GM12878 (cell line): ENCODE measurements at regions not wholly inside any gene's neighbourhood (a gene's known extent, or its start where the extent isn't known, plus 50 kb on each side); places are given as distances from the start of the nearest gene placed in this dataset.

Source experiments
- ATAC-seq: fragments of 200-7000 bp; cut with Tn5 transposase; 3 replicates; pipeline ENCODE4 v1.9.1; 2020; ENCODE audit warnings: mild to moderate bottlenecking, moderate library complexity
- BruUV-seq: library from RNA; stranded (reverse); fragments of 400-500 nt; replicated peaks from 2 replicates; lab custom pipeline; 2021; lab: Mats Ljungman, UMichigan
- CTCF ChIA-PET: fragments of 300-600 bp; sonication (Branson Sonifier 250); formaldehyde crosslinking; extraction: SDS; loops from one replicate; lab custom pipeline; 2021; ENCODE audit warnings: inconsistent platforms; lab: Yijun Ruan, JAX
- POLR2A ChIA-PET: fragments of 350-600 bp; formaldehyde crosslinking; extraction: SDS; loops from one replicate; lab custom pipeline; 2021; ENCODE audit warnings: inconsistent platforms; lab: Charles Lee
- RAD21 ChIA-PET: fragments of 300-600 bp; sonication (Branson Sonifier 250); formaldehyde crosslinking; loops from one replicate; lab custom pipeline; 2023; ENCODE audit warnings: antibody characterized with exemption; ENCODE audit not compliant: unreplicated experiment; lab: Charles Lee
- SMC1A ChIA-PET: fragments of 300-600 bp; sonication (Branson Sonifier 250); formaldehyde crosslinking; loops from one replicate; lab custom pipeline; 2023; ENCODE audit not compliant: unreplicated experiment, uncharacterized antibody; lab: Charles Lee
- DNase-seq: peaks from one replicate; pipeline ENCODE4 v3.0.0-alpha.2; 2011; ENCODE audit warnings: low read depth, low spot score
- FAIRE-seq: peaks from 3 replicates; lab custom pipeline; 2011; peaks lifted over from hg19 to GRCh38; lab: Jason Lieb, UNC
- H2AFZ ChIP-seq: 2 replicates; pipeline ENCODE4 v1.6.0; 2011; ENCODE audit warnings: low read depth, low read length, control low read depth; ENCODE audit not compliant: control insufficient read depth
- H3K27ac ChIP-seq: 2 replicates; pipeline ENCODE4 v1.5.1; 2011; ENCODE audit warnings: control low read depth; ENCODE audit not compliant: control insufficient read depth, insufficient read depth
- H3K27me3 ChIP-seq, 2 experiments: replicated peaks in 1 of 2; 2 replicates each; pipeline versions ENCODE4 v1.6.0 to v1.6.1; 2011; ENCODE audit warnings: low read length in 1 of 2; ENCODE audit not compliant: control insufficient read depth in 2 of 2, insufficient read depth in 2 of 2
- H3K36me3 ChIP-seq, 2 experiments: 2 replicates each; pipeline ENCODE4 v1.5.1; 2011; ENCODE audit warnings: low read length in 1 of 2; ENCODE audit not compliant: control insufficient read depth in 2 of 2, insufficient read depth in 2 of 2
- H3K4me1 ChIP-seq: 2 replicates; pipeline ENCODE4 v1.6.1; 2011; ENCODE audit warnings: mild to moderate bottlenecking, low read length, moderate library complexity, mixed read lengths; ENCODE audit not compliant: control insufficient read depth, insufficient read depth
- H3K4me2 ChIP-seq: 2 replicates; pipeline ENCODE4 v1.6.0; 2011; ENCODE audit warnings: control low read depth; ENCODE audit not compliant: control insufficient read depth, insufficient read depth
- H3K4me3 ChIP-seq: fragments of 200-600 bp; sonication (generic); 2 replicates; pipeline ENCODE4 v1.5.1; 2016
- H3K79me2 ChIP-seq: 2 replicates; pipeline ENCODE4 v1.6.0; 2011; ENCODE audit warnings: low read length; ENCODE audit not compliant: control insufficient read depth, insufficient read depth
- H3K9ac ChIP-seq: 2 replicates; pipeline ENCODE4 v1.8.0; 2011; ENCODE audit warnings: low read length, control low read depth, mixed read lengths; ENCODE audit not compliant: control insufficient read depth, insufficient read depth
- H3K9me3 ChIP-seq: replicated peaks from 3 replicates; pipeline ENCODE4 v1.5.1; 2011; ENCODE audit warnings: mild to moderate bottlenecking, low read length; ENCODE audit not compliant: control insufficient read depth, insufficient read depth
- H4K20me1 ChIP-seq: 2 replicates; pipeline ENCODE4 v1.6.0; 2011; ENCODE audit not compliant: control insufficient read depth, insufficient read depth
- BACH1 ChIP-seq: fragments of 450-650 bp; IDR thresholded peaks from 2 replicates; pipeline ENCODE4 v1.6.1; 2017; ENCODE audit warnings: mild to moderate bottlenecking, borderline replicate concordance
- CHD2 ChIP-seq: IDR thresholded peaks from 2 replicates; pipeline ENCODE4 v1.6.1; 2011; ENCODE audit warnings: low read depth, low read length, improper control_type of control experiment, borderline replicate concordance
- CREB1 ChIP-seq: IDR thresholded peaks from 2 replicates; pipeline ENCODE4 v1.6.1; 2012; ENCODE audit warnings: low read depth, mild to moderate bottlenecking, inconsistent platforms
- DPF2 ChIP-seq: fragments of 450-650 bp; IDR thresholded peaks from 2 replicates; pipeline ENCODE4 v1.6.1; 2017; ENCODE audit warnings: mild to moderate bottlenecking
- FOXM1 ChIP-seq: IDR thresholded peaks from 2 replicates; pipeline ENCODE4 v1.6.1; 2012; ENCODE audit warnings: low read depth, mild to moderate bottlenecking, inconsistent platforms, low read length, moderate library complexity
- MYC ChIP-seq: IDR thresholded peaks from 2 replicates; pipeline ENCODE4 v1.6.1; 2011; ENCODE audit warnings: mild to moderate bottlenecking, low read length, moderate library complexity, inconsistent platforms; ENCODE audit not compliant: insufficient read depth, insufficient replicate concordance, insufficient read length, severe bottlenecking
- NRF1 ChIP-seq: conservative IDR thresholded peaks from 2 replicates; pipeline ENCODE4 v1.6.1; 2011; ENCODE audit warnings: mild to moderate bottlenecking, low read depth, low read length, improper control_type of control experiment
- PKNOX1 ChIP-seq: fragments of 450-650 bp; IDR thresholded peaks from 2 replicates; pipeline ENCODE4 v1.6.1; 2016; ENCODE audit warnings: mild to moderate bottlenecking
- PRDM15 ChIP-seq: fragments of 450-650 bp; formaldehyde crosslinking; IDR thresholded peaks from 2 replicates; pipeline ENCODE4 v1.4.0; 2020; ENCODE audit warnings: mild to moderate bottlenecking, moderate library complexity
- TCF7 ChIP-seq: IDR thresholded peaks from 2 replicates; pipeline ENCODE4 v1.6.1; 2014; ENCODE audit warnings: antibody characterized with exemption, borderline replicate concordance
- whole genome bisulfite sequencing: methylation state at CpG from one replicate; pipeline ENCODE4 v1.1.6; 2016; ENCODE audit warnings: low lambda C conversion rate; ENCODE audit not compliant: insufficient replicate concordance, insufficient coverage; ENCODE audit errors: missing lambda C conversion rate; 5-methylcytosine and 5-hydroxymethylcytosine counted together
- in situ Hi-C: fragments of 300-500 bp; cut with MboI; formaldehyde crosslinking; loops from 9 replicates; pipeline ENCODE4 v1.14.3; 2018; ENCODE audit warnings: mixed read lengths
- intact Hi-C: fragments of 100-400 bp; cut with micrococcal nuclease; formaldehyde crosslinking; loops from one replicate; pipeline ENCODE4 v1.14.2; 2022; ENCODE audit not compliant: unreplicated experiment
- TF ChIP-seq, protein P1 (sequence below): fragments of 450-650 bp; IDR thresholded peaks from 2 replicates; pipeline ENCODE4 v1.6.1; 2016; ENCODE audit warnings: mild to moderate bottlenecking

DNA sequence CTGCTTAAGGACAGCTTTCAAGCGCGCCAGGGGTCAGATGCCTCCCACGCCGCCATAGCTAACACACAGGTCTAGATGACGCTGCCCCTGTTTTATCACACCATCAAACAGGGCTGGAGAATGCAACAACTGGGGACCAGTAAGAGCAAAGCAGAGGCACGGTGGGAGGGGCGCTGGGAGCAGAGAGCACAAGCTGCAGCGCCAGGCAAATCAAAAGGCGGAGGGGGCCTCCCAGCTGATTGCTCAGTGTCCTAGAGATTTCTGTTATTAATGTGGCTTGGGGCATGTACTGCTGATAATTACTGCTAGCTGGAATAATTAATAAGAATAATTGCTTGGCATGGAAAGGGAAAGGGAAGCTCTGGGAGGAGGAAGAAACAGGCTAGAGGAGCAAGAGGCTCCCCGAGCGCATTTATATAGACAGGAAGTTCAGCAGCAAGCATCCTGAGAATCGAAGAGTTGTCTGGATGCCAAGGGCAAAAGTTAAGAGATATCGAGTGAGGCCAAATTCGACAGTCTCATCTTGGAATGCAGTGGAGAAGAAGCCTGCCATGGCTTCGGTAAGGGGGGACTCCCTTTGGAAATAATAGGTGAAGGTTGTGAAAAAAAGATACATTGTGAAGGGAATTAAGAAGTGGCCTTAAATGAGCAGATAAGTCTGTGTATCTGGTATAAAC, 104.5 kb upstream of the ZNF521 start:
- DNase-seq (no peak), FAIRE-seq (no peak), ATAC-seq (no peak)
- Histone ChIP-seq H4K20me1 (no peaks in the 10 kb centered on the region; the same call in 1 of the 2 replicates), H3K36me3 (no peaks in the 10 kb centered on the region), H3K9ac (no peak overlapping the region), H3K4me3 (no peak overlapping the region), H3K9me3 (no peaks in the 10 kb centered on the region), H3K27ac (no peak overlapping the region), H2AFZ (no peak overlapping the region), H3K4me2 (no peak overlapping the region), H3K4me1 (no peaks in the 10 kb centered on the region), H3K79me2 (no peaks in the 10 kb centered on the region), H3K27me3 (no peaks in the 10 kb centered on the region)
- ChIA-PET POLR2A (no interaction called here), SMC1A (no interaction called here), CTCF (no interaction called here), RAD21 (no interaction called here)
- in situ Hi-C loops = no loop called here
- TF ChIP-seq PKNOX1 = no peak
- TF ChIP-seq BACH1 = no peak
- no peak for TF ChIP-seq MYC
- 29% methylated on average over 15 of the region's 15 CpGs for WGBS
- intact Hi-C loops = no loop called here
- BruUV-seq = no TSS peak

- in situ Hi-C loops (no loop called here), intact Hi-C loops (no loop called here)
- no peaks in the 10 kb centered on the region for H3K79me2 ChIP-seq
- H3K36me3 ChIP-seq = no peaks in the 10 kb centered on the region
- H3K27me3 ChIP-seq = no peaks in the 10 kb centered on the region
- DNase-seq = no peak
- FAIRE-seq = no peak
- H3K9me3 ChIP-seq = no peaks in the 10 kb centered on the region
- BruUV-seq = no TSS peak
- H2AFZ ChIP-seq = no peak overlapping the region
- ChIA-PET RAD21 (no interaction called here), SMC1A (no interaction called here), POLR2A (no interaction called here), CTCF (interaction anchor here (0.6 kb wide), 1 partner anchor 123 kb away, joined by 3 read pairs; no protein-coding TSS in a partner anchor)
- no peak overlapping the region for H3K4me3 ChIP-seq
- no peak overlapping the region for H3K27ac ChIP-seq
- no peak overlapping the region for H3K4me2 ChIP-seq
- no peaks in the 10 kb centered on the region; the same call in 1 of the 2 replicates for H4K20me1 ChIP-seq
- no peak overlapping the region for H3K9ac ChIP-seq
- ATAC-seq = no peak
- no peaks in the 10 kb centered on the region for H3K4me1 ChIP-seq
- TF ChIP-seq CREB1 = no peak
- TF ChIP-seq CHD2 = no peak
- no peak for TF ChIP-seq PRDM15
- TF ChIP-seq NRF1 = no peak
- no peak for TF ChIP-seq TCF7
- TF ChIP-seq DPF2 = no peak
- TF ChIP-seq, protein P1, sequence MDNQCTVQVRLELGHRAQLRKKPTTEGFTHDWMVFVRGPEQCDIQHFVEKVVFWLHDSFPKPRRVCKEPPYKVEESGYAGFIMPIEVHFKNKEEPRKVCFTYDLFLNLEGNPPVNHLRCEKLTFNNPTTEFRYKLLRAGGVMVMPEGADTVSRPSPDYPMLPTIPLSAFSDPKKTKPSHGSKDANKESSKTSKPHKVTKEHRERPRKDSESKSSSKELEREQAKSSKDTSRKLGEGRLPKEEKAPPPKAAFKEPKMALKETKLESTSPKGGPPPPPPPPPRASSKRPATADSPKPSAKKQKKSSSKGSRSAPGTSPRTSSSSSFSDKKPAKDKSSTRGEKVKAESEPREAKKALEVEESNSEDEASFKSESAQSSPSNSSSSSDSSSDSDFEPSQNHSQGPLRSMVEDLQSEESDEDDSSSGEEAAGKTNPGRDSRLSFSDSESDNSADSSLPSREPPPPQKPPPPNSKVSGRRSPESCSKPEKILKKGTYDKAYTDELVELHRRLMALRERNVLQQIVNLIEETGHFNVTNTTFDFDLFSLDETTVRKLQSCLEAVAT = no peak
- no peak for TF ChIP-seq FOXM1
- 3% methylated on average over 2 of the region's 2 CpGs for WGBS
These were observed 103.7 kb upstream of the ZNF521 start for GRCh38 chr18:25455646-25456045.
